Bronchial epithelial cell (primary cell): ENCODE measurements at regions not wholly inside any gene's neighbourhood (a gene's known extent, or its start where the extent isn't known, plus 50 kb on each side); places are given as distances from the start of the nearest gene placed in this dataset.

Source experiments
- DNase-seq: peaks from one replicate; pipeline ENCODE4 v3.0.0-alpha.2; 2010; ENCODE audit warnings: low read depth
- FAIRE-seq: peaks from 2 replicates; lab custom pipeline; 2011; peaks lifted over from hg19 to GRCh38; lab: Jason Lieb, UNC
- H3K27me3 ChIP-seq: 2 replicates; pipeline ENCODE4 v1.5.1; 2011; ENCODE audit warnings: low read length; ENCODE audit not compliant: control insufficient read depth, insufficient read depth
- H3K36me3 ChIP-seq: 2 replicates; pipeline ENCODE4 v1.5.1; 2011; ENCODE audit warnings: low read length; ENCODE audit not compliant: control insufficient read depth, insufficient read depth
- H3K4me3 ChIP-seq: 2 replicates; pipeline ENCODE4 v1.5.1; 2011; ENCODE audit warnings: mild to moderate bottlenecking, low read depth, low read length, control low read depth
- TF ChIP-seq, protein P1 (sequence below): IDR thresholded peaks from 2 replicates; pipeline ENCODE4 v1.5.1; 2011; ENCODE audit warnings: mild to moderate bottlenecking, moderate library complexity, low read length, control low read depth, inconsistent platforms; ENCODE audit not compliant: insufficient read depth, severe bottlenecking

DNA sequence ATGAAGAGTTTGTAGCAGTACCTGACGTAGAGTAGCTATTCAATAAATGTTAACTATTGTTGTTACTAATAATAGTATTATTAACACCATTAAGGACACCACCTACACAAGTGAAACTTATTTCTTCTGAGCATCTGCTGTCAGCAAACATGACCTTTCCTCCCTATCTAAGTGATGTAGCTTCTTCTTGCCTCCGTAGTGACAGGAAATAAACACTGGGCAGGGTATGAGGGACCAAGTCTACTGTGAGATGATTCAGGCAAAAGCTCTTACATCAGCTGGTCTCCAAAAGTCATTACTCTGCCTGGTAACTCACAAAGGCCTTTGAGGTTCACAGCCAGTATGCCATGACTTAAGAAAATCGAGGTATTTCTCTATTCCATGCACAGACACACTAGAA is 750.5 kb downstream of the CPS1 start:
- DNase-seq: peak; percentile 0
- no peak for FAIRE-seq
- Histone ChIP-seq H3K36me3 (no peaks in the 10 kb centered on the region), H3K27me3 (no peaks in the 10 kb centered on the region), H3K4me3 (no peak overlapping the region)
- TF ChIP-seq, protein P1, sequence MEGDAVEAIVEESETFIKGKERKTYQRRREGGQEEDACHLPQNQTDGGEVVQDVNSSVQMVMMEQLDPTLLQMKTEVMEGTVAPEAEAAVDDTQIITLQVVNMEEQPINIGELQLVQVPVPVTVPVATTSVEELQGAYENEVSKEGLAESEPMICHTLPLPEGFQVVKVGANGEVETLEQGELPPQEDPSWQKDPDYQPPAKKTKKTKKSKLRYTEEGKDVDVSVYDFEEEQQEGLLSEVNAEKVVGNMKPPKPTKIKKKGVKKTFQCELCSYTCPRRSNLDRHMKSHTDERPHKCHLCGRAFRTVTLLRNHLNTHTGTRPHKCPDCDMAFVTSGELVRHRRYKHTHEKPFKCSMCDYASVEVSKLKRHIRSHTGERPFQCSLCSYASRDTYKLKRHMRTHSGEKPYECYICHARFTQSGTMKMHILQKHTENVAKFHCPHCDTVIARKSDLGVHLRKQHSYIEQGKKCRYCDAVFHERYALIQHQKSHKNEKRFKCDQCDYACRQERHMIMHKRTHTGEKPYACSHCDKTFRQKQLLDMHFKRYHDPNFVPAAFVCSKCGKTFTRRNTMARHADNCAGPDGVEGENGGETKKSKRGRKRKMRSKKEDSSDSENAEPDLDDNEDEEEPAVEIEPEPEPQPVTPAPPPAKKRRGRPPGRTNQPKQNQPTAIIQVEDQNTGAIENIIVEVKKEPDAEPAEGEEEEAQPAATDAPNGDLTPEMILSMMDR: no peak
